K562 (cell line): ENCODE measurements at regions not wholly inside any gene's neighbourhood (a gene's known extent, or its start where the extent isn't known, plus 50 kb on each side); places are given as distances from the start of the nearest gene placed in this dataset.

Experiments used
- BCOR ChIP-seq: fragments of 450-650 bp; IDR thresholded peaks from 2 replicates; pipeline ENCODE4 v1.6.1; 2016
- FOSL1 ChIP-seq: fragments of 200-800 bp; sonication (Bioruptor generic); conservative IDR thresholded peaks from 2 replicates; pipeline ENCODE4 v1.6.1; 2016; ENCODE audit warnings: missing genetic modification characterization, missing compliant biosample characterization
- JUND ChIP-seq, 2 experiments: IDR thresholded peaks; 2 replicates in 1 of 2; 3 replicates in 1 of 2; pipeline ENCODE4 v1.6.1; 2011; ENCODE audit warnings: borderline replicate concordance in 2 of 2, low read depth in 2 of 2, low read length in 2 of 2, improper control_type of control experiment in 1 of 2, missing biosample characterization in 1 of 2, missing genetic modification characterization in 1 of 2, missing genetic modification reagents in 1 of 2
- KAT7 ChIP-seq: sonication (generic); formaldehyde crosslinking; IDR thresholded peaks from 2 replicates; pipeline ENCODE4 v1.8.0; 2022; ENCODE audit warnings: missing genetic modification reagents, mild to moderate bottlenecking, borderline replicate concordance
- KDM1A ChIP-seq, 2 experiments: fragments of 450-650 bp; IDR thresholded peaks; 2 replicates each; pipeline ENCODE4 v1.6.1; 2016; ENCODE audit warnings: mild to moderate bottlenecking in 2 of 2
- LEF1 ChIP-seq: fragments of 450-650 bp; IDR thresholded peaks from 2 replicates; pipeline ENCODE4 v1.6.1; 2016; ENCODE audit warnings: mild to moderate bottlenecking
- NFATC3 ChIP-seq: fragments of 450-650 bp; IDR thresholded peaks from 2 replicates; pipeline ENCODE4 v1.6.1; 2017; ENCODE audit warnings: mild to moderate bottlenecking
- SIRT6 ChIP-seq: IDR thresholded peaks from one replicate; pipeline ENCODE4 v1.6.1; 2012; ENCODE audit warnings: low read depth, mild to moderate bottlenecking, control low read depth, inconsistent platforms, low read length, moderate library complexity
- SREBF2 ChIP-seq: sonication (generic); formaldehyde crosslinking; IDR thresholded peaks from 2 replicates; pipeline ENCODE4 v1.4.0; 2020; ENCODE audit warnings: mild to moderate bottlenecking, missing genetic modification reagents
- TEAD1 ChIP-seq, 2 experiments: fragments of 450-650 bp in 1 of 2; sonication (generic) in 1 of 2; formaldehyde crosslinking; IDR thresholded peaks; 2 replicates each; pipeline versions ENCODE4 v1.4.0 to v1.8.0; 2020 to 2022; ENCODE audit warnings: mild to moderate bottlenecking in 2 of 2, missing genetic modification reagents in 1 of 2
- ZFX ChIP-seq: sonication (generic); formaldehyde crosslinking; IDR thresholded peaks from 2 replicates; pipeline ENCODE4 v1.8.0; 2022; ENCODE audit warnings: mild to moderate bottlenecking, missing genetic modification reagents, moderate library complexity
- ZNF121 ChIP-seq: sonication (generic); formaldehyde crosslinking; conservative IDR thresholded peaks from 2 replicates; pipeline ENCODE4 v1.8.0; 2022; ENCODE audit warnings: missing genetic modification reagents
- ZSCAN32 ChIP-seq: fragments of 450-650 bp; formaldehyde crosslinking; IDR thresholded peaks from 2 replicates; pipeline ENCODE4 v1.4.0; 2020; ENCODE audit warnings: mild to moderate bottlenecking, moderate library complexity
- TF ChIP-seq, protein P1 (sequence below), 2 experiments: fragments of 450-650 bp; formaldehyde crosslinking in 1 of 2; IDR thresholded peaks; 2 replicates each; pipeline versions ENCODE4 v1.4.0 to v1.6.1; 2014 to 2020; ENCODE audit warnings: mild to moderate bottlenecking in 2 of 2, borderline replicate concordance in 1 of 2, low read depth in 1 of 2
- TF ChIP-seq, protein P2 (sequence below): sonication (generic); formaldehyde crosslinking; IDR thresholded peaks from 2 replicates; pipeline ENCODE4 v1.8.1; 2023; ENCODE audit warnings: mild to moderate bottlenecking, missing genetic modification reagents
- TF ChIP-seq, protein P3 (sequence below): fragments of 450-650 bp; formaldehyde crosslinking; IDR thresholded peaks from 2 replicates; pipeline ENCODE4 v1.4.0; 2022; ENCODE audit warnings: missing genetic modification characterization

DNA sequence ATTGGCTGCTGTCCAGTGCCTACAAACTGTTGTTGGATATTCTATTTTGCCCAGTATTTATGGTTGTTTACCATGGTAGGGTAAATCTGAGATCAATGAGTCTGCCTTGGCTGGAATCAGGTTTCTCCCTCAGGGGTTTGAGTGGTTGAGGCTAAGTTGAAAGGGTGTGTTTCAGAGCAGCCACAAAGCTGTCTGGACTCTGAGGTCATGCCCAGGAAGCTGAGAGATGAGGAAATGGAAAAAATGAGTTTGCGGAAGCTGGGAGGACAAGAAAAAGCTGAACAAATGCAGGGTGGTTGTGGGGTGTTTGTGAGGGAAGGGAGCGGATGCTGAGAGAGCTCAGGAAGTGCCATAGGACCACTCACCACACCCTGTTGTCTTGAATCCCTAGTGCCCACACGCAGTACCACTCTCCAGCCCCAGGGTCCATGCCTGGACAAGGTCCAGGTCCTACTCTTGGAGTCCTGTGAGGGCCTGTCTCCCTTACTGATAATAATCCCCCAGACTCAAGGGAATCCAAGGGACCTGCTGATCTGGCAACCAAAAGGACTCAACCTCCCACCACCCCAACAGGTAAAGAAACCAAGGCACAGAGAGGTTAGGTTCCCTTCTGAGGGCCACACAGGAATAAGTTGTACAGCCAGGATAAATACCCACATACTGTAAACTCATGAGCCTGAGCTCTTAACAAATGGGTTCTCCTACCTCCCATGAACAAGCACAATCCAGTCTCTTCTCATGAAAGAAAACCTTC lies 81.6 kb downstream of the PPCDC start (continued):
- TF ChIP-seq SREBF2 (CRISPR knock-in tag): no peak
- TF ChIP-seq KAT7 (CRISPR knock-in tag): no peak
- TF ChIP-seq TEAD1 (CRISPR knock-in tag; IDR thresholded peaks at IDR 0.05): no peak
- 0 out of 4 replicates have a peak, but pooled peaks of 1 of the 2 experiments have one; percentile 21 for TF ChIP-seq KDM1A (IDR thresholded peaks at IDR 0.05)
- no peak for TF ChIP-seq ZNF121 (CRISPR knock-in tag)
- TF ChIP-seq LEF1: no peak
- TF ChIP-seq FOSL1 (tag): peak; percentile 57; the same call in 1 of the 2 replicates
- TF ChIP-seq SIRT6: no peak
- peak; percentile 75; the same call in 1 of the 2 replicates for TF ChIP-seq JUND (IDR thresholded peaks at IDR 0.05; ENCODE audit: borderline replicate concordance, low read depth, low read length)
- TF ChIP-seq JUND (tag; IDR thresholded peaks at IDR 0.05; ENCODE audit: borderline replicate concordance, low read depth, low read length): peak; percentile 88; the same call in 2 of the 3 replicates
- 0 out of 2 replicates have a peak, but pooled peaks have one; percentile 70 for TF ChIP-seq NFATC3
- peak; percentile 74 for TF ChIP-seq BCOR
- peak; percentile 14; the same call in 1 of the 2 replicates for TF ChIP-seq ZFX (CRISPR knock-in tag)
- TF ChIP-seq ZSCAN32 (CRISPR knock-in tag): no peak
- TF ChIP-seq, protein P1, sequence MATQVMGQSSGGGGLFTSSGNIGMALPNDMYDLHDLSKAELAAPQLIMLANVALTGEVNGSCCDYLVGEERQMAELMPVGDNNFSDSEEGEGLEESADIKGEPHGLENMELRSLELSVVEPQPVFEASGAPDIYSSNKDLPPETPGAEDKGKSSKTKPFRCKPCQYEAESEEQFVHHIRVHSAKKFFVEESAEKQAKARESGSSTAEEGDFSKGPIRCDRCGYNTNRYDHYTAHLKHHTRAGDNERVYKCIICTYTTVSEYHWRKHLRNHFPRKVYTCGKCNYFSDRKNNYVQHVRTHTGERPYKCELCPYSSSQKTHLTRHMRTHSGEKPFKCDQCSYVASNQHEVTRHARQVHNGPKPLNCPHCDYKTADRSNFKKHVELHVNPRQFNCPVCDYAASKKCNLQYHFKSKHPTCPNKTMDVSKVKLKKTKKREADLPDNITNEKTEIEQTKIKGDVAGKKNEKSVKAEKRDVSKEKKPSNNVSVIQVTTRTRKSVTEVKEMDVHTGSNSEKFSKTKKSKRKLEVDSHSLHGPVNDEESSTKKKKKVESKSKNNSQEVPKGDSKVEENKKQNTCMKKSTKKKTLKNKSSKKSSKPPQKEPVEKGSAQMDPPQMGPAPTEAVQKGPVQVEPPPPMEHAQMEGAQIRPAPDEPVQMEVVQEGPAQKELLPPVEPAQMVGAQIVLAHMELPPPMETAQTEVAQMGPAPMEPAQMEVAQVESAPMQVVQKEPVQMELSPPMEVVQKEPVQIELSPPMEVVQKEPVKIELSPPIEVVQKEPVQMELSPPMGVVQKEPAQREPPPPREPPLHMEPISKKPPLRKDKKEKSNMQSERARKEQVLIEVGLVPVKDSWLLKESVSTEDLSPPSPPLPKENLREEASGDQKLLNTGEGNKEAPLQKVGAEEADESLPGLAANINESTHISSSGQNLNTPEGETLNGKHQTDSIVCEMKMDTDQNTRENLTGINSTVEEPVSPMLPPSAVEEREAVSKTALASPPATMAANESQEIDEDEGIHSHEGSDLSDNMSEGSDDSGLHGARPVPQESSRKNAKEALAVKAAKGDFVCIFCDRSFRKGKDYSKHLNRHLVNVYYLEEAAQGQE (IDR thresholded peaks at IDR 0.05; ENCODE audit: borderline replicate concordance): 0 out of 2 replicates have a peak, but pooled peaks have one; percentile 5
- TF ChIP-seq, protein P1 (CRISPR knock-in tag; IDR thresholded peaks at IDR 0.05; ENCODE audit: low read depth): no peak
- TF ChIP-seq, protein P2, sequence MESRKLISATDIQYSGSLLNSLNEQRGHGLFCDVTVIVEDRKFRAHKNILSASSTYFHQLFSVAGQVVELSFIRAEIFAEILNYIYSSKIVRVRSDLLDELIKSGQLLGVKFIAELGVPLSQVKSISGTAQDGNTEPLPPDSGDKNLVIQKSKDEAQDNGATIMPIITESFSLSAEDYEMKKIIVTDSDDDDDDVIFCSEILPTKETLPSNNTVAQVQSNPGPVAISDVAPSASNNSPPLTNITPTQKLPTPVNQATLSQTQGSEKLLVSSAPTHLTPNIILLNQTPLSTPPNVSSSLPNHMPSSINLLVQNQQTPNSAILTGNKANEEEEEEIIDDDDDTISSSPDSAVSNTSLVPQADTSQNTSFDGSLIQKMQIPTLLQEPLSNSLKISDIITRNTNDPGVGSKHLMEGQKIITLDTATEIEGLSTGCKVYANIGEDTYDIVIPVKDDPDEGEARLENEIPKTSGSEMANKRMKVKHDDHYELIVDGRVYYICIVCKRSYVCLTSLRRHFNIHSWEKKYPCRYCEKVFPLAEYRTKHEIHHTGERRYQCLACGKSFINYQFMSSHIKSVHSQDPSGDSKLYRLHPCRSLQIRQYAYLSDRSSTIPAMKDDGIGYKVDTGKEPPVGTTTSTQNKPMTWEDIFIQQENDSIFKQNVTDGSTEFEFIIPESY: no peak
- TF ChIP-seq, protein P3, sequence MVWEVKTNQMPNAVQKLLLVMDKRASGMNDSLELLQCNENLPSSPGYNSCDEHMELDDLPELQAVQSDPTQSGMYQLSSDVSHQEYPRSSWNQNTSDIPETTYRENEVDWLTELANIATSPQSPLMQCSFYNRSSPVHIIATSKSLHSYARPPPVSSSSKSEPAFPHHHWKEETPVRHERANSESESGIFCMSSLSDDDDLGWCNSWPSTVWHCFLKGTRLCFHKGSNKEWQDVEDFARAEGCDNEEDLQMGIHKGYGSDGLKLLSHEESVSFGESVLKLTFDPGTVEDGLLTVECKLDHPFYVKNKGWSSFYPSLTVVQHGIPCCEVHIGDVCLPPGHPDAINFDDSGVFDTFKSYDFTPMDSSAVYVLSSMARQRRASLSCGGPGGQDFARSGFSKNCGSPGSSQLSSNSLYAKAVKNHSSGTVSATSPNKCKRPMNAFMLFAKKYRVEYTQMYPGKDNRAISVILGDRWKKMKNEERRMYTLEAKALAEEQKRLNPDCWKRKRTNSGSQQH (CRISPR knock-in tag): no peak
- TF ChIP-seq, all 486 proteins: peak for 13
